Activated effector memory CD4-positive, alpha-beta T cell treated with anti-CD3 and anti-CD28 coated beads, Interleukin-2, amount 50 U/mL, for 16 hours (primary cell): ENCODE measurements at regions not wholly inside any gene's neighbourhood (a gene's known extent, or its start where the extent isn't known, plus 50 kb on each side); places are given as distances from the start of the nearest gene placed in this dataset.
"Not testable (repeated sequence)": the region's sequence is repeated elsewhere in the genome, so short reads cannot be mapped to it uniquely, and the experiment has no call there.

Experiments
- DNase-seq: peaks from one replicate; pipeline ENCODE4 v3.0.0-alpha.2; 2020

DNA sequence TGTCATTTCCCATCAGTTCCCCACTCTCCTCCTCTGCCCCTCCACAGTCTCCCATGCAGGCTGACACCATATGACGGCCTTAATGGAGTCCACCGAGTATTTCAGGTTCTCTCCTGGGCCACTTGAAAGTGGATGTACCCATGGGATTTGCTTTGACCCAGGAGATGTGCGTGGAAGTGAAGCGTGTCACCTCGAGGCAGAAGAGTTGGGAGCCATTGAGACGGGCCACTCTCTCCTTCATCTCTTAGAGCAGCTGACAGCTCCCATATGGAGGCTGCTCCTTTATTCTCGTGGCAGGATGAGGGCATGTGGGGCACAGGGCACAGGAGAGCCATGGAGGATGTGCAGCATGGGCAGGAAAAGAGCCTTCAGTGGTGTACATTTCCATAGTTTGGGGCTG is 144.7 kb upstream of the CRYM start:
- DNase-seq: peak; percentile 50

DNA sequence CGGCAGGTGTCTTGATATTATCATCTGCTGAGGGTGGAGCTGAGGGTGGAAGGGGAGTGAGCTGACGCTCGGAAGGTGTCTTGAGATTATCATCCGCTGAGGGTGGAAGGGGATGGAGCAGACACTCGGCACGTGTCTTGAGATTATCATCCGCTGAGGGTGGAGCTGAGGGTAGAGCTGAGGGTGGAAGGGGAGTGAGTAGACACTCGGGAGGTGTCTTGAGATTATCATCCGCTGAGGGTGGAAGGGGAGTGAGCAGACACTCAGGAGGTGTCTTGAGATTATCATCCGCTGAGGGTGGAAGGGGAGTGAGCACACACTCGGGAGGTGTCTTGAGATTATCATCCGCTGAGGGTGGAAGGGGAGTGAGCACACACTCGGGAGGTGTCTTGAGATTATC is 126.6 kb upstream of the CRYM start:
- DNase-seq: not testable (repeated sequence)

DNA sequence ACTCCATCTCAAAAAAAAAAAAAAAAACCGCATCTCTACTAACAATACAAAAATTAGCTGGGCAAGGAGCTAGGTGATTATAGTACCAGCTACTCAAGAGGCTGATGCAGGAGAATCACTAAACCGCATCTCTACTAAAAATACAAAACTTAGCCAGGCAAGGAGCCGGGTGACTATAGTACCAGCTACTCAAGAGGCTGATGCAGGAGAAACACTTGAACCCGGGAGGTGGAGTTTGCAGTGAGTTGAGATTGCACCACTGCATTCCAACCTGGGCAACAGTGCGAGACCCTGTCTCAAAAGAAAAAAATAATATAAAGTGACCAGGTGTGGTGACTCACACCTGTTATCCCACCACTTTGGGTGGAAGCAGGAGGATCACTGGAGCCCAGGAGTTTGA is 119.8 kb upstream of the CRYM start:
- DNase-seq: not testable (repeated sequence)

DNA sequence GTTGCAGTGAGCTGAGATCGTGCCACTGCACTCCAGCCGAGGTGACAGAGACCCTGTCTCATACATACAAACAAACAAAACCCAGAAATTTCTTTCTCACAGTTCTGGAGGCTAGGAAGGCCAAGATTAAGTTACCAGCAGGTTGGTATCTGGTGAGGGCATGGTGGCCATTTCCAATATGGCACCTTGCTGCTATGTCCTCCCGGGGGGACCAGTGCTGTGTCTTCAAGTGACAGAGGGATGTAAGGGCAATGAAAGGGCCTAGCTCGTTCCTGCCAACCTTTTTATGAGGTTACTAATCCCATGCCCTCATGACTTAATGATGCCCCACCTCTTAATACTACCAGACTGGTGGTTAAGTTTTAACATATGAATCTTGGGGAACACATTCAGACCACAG is 118.5 kb upstream of the CRYM start:
- not testable (repeated sequence) for DNase-seq

GRCh38 chr16:21390634-21391033 is 112.5 kb upstream of the CRYM start:
- not testable (repeated sequence) for DNase-seq

DNA sequence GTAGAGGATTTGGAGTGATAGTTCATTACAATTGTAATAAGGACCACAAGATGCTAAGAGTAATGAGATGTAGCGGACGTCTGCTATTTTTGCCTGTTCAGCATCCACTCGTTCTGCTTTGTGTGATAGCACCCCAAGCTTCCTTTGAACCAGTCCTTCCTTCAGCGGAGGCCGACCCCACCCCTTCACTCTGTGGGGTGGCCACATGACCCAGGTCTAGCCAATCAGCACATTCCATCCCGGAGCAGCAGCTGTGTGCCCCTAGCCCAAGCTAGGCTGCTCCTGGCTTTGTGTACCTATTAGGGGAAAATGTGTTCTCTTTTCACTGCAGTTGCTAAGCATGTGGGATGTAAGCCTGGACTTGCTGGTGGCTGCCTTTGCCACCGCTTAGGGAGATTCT is 111.8 kb upstream of the CRYM start:
- not testable (repeated sequence) for DNase-seq

GRCh38 chr16:21387757-21388156 is 109.7 kb upstream of the CRYM start:
- not testable (repeated sequence) for DNase-seq

DNA sequence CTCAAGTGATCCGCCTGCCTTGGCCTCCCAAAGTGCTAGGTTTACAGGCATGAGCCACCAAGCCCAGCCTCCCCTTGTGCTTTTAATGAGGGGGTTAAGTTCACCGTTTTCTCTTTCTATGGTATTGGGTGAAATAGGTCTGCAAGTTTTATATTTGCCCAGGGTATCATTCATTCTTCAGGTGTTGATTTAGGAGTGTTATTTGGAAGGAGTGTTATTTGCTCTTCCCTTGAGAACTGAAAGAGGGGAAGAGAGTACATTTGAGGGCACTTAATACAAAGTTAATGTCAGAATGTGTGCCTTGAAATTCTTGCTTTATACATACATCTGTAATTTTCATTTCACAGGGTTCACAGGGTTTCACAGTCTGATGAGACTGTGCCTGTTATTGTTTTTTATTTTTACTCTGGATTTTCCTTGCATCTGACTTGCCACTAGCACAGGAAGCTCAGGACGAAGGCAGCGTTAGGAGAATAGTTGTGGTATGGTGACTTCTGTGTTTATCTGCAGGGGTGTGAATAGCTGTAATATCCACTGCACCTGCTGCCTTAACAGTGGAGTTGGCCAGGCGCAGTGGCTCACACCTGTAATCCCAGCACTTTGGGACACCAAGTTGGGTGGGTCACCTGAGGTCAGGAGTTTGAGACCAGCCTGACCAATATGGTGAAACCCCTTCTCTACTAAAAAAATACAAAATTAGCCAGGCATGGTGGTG is 108.3 kb upstream of the CRYM start:
- not testable (repeated sequence) for DNase-seq

DNA sequence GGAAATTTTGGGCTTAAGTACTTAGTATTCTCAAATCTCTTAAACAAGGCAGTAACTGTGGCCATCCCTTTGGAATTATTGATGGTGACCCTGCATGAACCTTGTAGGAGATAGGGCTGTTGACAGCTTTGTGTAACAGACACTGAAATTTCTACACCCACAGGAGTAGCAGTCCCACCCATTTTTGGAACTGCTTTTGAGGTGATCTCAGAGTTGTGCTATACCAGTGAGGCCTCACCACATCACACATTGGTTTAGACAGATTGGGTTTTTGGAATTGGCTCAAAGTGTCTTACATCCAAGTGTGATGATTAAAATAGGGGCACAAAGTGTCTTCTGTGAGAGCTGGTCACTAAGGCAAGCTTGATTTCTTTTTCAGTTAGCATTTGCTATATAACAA is 105.6 kb upstream of the CRYM start:
- not testable (repeated sequence) for DNase-seq

DNA sequence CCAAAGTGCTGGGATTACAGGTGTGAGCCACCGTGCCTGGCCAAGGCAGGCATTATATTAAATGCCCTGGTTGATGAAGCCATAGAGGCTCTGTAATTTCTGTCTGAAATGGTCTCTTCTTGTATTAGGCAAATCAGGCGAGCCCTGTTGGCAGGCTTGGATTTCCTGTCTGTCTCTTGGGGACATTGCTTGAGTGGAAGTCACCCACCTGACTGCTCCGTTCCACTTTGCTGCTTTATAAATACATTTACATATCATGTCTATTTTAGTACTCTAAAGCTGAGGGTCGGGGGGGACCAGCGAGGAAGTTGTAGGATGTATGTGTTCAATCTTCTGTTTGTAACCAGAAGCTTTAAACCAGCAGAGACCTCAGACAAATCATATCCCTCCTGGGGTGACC is 101.6 kb upstream of the CRYM start:
- DNase-seq: not testable (repeated sequence)

GRCh38 chr16:21376196-21376899 is 98.3 kb upstream of the CRYM start:
- DNase-seq: not testable (repeated sequence)

- DNase-seq: not testable (repeated sequence)
These were observed 97.2 kb upstream of the CRYM start for GRCh38 chr16:21375334-21375733.

- DNase-seq: not testable (repeated sequence)
These were observed 95.4 kb upstream of the CRYM start for GRCh38 chr16:21373454-21373853.

GRCh38 chr16:21372862-21373261 is 94.8 kb upstream of the CRYM start:
- DNase-seq: not testable (repeated sequence)

GRCh38 chr16:21372162-21372835 is 94.2 kb upstream of the CRYM start:
- not testable (repeated sequence) for DNase-seq

DNA sequence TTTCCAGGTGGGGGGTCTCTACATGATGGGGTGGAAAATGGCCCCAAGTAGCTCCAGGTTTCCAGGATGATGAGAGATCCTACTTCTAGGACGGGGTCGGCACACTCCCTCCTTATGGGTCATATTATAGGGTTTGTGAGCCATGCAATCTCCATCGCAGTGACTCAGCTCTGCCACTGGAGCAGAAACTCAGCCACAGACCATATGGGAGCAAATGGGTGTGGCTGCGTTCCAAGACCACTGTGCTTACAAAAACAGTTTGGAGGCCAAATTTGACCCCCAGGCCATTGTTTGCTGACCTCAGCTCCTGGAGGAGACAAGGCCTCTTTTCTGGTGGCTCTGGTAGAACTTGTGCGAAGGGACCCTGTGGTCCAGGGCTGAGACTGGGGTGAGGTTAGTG is 92.7 kb upstream of the CRYM start:
- DNase-seq: not testable (repeated sequence)

GRCh38 chr16:21368973-21369942 is 91.2 kb upstream of the CRYM start:
- not testable (repeated sequence) for DNase-seq

DNA sequence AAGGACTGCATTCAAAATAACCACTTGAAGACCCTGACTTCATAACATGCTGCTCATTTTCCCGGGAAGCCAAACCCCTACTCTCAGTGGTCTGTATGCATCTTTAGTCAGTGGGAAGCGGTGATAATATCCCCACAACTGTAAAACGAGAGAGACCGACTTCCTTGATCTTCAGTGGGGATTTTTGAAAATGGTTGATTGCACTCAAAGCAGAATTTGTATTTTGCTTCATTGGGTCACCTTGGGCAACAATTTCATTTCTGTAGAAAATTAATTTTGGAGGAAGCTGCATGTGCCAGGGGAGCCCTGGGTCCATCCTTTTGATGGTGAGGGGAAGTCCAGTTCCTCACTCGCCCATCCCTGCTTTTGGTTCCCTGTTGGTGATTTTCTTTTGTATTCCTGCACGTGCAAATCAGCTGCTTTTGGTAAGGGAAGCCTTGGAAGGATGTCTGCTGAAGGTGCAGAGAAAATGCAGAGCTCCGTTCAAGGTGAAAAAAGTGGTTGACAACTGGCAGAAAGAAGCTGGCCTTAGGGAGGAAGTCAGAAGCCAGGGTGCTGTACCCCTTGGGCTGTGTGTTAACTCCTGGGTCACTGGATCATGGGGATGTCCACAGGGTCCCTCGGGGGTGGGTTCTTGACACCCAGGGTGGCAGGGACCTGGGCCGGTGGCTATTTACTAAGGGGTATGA is 89.8 kb upstream of the CRYM start:
- not testable (repeated sequence) for DNase-seq

GRCh38 chr16:21366998-21367397 is 88.9 kb upstream of the CRYM start:
- not testable (repeated sequence) for DNase-seq

- DNase-seq: not testable (repeated sequence)
These were observed 87.5 kb upstream of the CRYM start for GRCh38 chr16:21365541-21365940.

- DNase-seq: not testable (repeated sequence)
These were observed 85.6 kb upstream of the CRYM start for GRCh38 chr16:21363550-21364223.
